Vagina (tissue), 2 donors: ENCODE measurements at regions not wholly inside any gene's neighbourhood (a gene's known extent, or its start where the extent isn't known, plus 50 kb on each side); places are given as distances from the start of the nearest gene placed in this dataset.

ENCODE experiments used
- CTCF ChIP-seq, 3 experiments: fragments of 450-650 bp in 2 of 3; fragments of 200-600 bp in 1 of 3; sonication (generic) in 1 of 3; IDR thresholded peaks; one replicate each; pipeline ENCODE4 v1.5.1; 2017 to 2019; ENCODE audit warnings: antibody characterized with exemption in 3 of 3, mild to moderate bottlenecking in 2 of 3, moderate library complexity in 2 of 3
- POLR2A ChIP-seq, 2 donors: fragments of 450-650 bp; IDR thresholded peaks; one replicate each; pipeline ENCODE4 v1.6.1; 2017; ENCODE audit warnings: antibody characterized with exemption in 2 of 2, mild to moderate bottlenecking in 2 of 2, moderate library complexity in 2 of 2
- POLR2AphosphoS5 ChIP-seq, 2 donors: sonication (generic); formaldehyde crosslinking; IDR thresholded peaks; one replicate each; pipeline ENCODE4 v1.9.0; 2017; ENCODE audit warnings: antibody characterized with exemption in 2 of 2, mild to moderate bottlenecking in 2 of 2, low read depth in 1 of 2; ENCODE audit not compliant: insufficient read depth in 1 of 2

- TF ChIP-seq POLR2A (IDR thresholded peaks at IDR 0.05) (no peak), POLR2AphosphoS5 (IDR thresholded peaks at IDR 0.05; ENCODE audit: insufficient read depth in 1 of 2, low read depth in 1 of 2) (no peak), CTCF (IDR thresholded peaks at IDR 0.05) (no peak)
Observed at GRCh38 chr2:128491692-128492244, 173.1 kb upstream of the HS6ST1 start.
